ENCODE measurements at regions not wholly inside any gene's neighbourhood (a gene's known extent, or its start where the extent isn't known, plus 50 kb on each side); places are given as distances from the start of the nearest gene placed in this dataset.

DNA sequence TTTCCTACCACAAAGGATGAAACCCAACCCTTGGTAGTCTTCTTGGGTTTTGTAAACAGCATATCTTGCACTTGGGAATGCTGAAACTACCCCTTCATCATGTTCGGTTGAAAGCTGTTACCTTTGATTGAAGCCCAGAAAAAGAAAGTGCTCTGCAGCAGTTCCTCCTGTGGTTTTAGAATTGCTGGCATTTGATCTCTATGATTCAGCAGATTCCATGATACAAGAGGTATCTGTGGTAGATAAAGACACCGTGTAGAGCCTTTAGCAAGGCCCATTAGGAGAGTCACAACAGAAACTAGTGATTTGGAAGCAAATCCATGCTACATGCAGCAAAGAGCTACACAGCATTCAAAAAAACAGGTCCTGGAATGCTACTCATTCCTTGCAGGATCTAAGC lies 557.0 kb downstream of the TLE1 start:
- ChIA-PET POLR2A (no interaction called here), CTCF (no interaction called here)
- DNase-seq (ENCODE audit: low read depth, low spot score), result no peak
- no peak overlapping the region for H3K4me3 ChIP-seq (ENCODE audit: low read depth, low read length)
- TF ChIP-seq, protein P1, sequence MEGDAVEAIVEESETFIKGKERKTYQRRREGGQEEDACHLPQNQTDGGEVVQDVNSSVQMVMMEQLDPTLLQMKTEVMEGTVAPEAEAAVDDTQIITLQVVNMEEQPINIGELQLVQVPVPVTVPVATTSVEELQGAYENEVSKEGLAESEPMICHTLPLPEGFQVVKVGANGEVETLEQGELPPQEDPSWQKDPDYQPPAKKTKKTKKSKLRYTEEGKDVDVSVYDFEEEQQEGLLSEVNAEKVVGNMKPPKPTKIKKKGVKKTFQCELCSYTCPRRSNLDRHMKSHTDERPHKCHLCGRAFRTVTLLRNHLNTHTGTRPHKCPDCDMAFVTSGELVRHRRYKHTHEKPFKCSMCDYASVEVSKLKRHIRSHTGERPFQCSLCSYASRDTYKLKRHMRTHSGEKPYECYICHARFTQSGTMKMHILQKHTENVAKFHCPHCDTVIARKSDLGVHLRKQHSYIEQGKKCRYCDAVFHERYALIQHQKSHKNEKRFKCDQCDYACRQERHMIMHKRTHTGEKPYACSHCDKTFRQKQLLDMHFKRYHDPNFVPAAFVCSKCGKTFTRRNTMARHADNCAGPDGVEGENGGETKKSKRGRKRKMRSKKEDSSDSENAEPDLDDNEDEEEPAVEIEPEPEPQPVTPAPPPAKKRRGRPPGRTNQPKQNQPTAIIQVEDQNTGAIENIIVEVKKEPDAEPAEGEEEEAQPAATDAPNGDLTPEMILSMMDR (IDR thresholded peaks at IDR 0.05; ENCODE audit: insufficient read depth, low read length, missing control alignments), result no peak

DNA sequence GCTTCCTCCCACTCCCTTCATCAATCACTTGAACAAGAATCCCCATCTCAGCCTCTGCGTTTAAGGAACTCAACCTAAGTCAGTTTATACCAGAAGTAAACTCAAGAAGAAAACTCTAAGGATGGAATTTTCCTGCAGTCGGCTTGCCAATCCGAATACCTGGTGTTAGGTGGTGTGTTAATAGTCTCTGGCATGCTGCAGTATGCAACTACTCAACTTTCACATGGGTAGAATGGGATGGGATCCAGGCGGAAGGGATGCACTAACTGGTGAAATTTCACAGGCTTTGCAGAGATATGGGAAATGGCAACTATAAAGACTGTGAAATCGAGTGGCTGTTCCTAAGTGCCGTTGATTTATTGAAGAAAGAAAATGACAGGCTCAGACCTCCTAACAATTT lies 560.6 kb downstream of the TLE1 start:
- POLR2A ChIA-PET, result no interaction called here
- TF ChIP-seq, protein P1 (IDR thresholded peaks at IDR 0.05; ENCODE audit: insufficient read depth, low read length, missing control alignments), result no peak
- CTCF ChIA-PET, result no interaction called here
- no peak overlapping the region for H3K4me3 ChIP-seq (ENCODE audit: low read depth, low read length)
- DNase-seq (ENCODE audit: low read depth, low spot score), result no peak

DNA sequence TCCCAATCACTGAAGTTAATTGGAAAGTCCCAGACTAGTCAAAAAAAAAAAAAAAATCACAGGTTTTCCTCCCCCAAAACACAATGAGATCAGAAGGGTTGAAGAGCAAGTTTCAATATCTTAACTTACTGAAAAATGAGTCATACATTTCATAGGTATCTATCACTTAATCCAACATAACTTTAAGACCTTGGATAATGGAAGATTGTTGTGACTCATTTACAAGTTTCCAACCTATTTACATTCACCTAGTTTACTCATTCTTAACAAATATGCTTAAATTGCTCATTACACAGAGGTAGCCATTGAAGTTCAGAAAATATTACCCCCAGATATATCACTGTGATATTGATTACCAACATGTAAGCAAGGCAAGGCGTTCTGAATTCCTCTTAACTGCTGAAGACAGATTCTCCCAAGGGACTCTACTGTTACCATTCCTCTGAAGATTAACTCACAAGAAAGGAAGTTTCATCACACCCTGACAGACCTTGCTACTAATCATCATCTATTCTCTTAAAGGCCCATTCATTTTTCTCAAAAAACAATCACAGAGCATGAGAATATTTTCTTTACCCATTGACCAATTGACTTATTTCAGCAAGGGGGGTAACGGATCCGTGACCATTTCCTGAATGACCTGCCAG lies 563.8 kb downstream of the TLE1 start:
- no peak for DNase-seq (ENCODE audit: low read depth, low spot score)
- CTCF ChIA-PET, result no interaction called here
- TF ChIP-seq, protein P1 (IDR thresholded peaks at IDR 0.05; ENCODE audit: insufficient read depth, low read length, missing control alignments), result no peak
- POLR2A ChIA-PET, result no interaction called here
- H3K4me3 ChIP-seq (ENCODE audit: low read depth, low read length), result no peak overlapping the region

DNA sequence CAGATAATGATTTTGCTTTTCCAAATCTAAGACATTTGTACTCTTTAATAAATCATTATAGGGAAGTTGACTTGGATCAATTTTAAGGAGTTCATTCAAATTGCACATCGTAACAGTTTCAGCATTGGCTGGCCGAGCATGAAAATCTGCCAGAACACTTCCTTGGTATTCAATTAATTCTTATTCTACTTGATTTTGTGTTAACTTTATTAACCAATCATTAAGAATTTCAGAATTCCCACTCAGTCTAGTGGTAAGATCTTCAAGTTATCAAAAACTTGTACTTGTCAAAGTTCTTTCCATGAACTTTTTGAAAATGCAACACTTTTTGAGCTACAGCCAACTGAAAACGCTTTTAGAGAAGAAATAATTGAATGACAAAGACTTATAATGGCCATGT lies 565.8 kb downstream of the TLE1 start:
- no peak for DNase-seq (ENCODE audit: low read depth, low spot score)
- CTCF ChIA-PET, result no interaction called here
- TF ChIP-seq, protein P1 (IDR thresholded peaks at IDR 0.05; ENCODE audit: insufficient read depth, low read length, missing control alignments), result no peak
- no peak overlapping the region for H3K4me3 ChIP-seq (ENCODE audit: low read depth, low read length)
- POLR2A ChIA-PET, result no interaction called here

DNA sequence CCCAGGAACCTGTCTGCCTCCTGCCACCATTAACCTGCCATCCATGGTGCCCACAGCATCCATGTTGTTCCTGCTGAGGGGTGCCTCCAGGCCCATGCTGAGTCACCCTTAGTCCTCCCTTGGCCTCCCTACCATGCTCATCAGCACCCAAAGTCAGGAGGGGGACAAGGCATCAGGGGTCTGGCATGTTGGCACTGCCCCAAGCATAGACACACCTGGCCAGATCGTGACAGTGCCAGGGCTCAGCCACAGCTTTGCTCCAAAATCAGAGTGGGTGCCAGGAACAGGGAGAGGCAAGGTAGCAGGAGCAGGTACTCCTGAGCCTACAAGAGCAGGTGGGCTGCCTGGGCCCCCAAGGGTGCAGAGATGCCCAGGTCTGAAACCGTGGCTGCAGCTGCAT lies 566.6 kb downstream of the TLE1 start:
- ChIA-PET CTCF (no interaction called here), POLR2A (no interaction called here)
- TF ChIP-seq, protein P1 (IDR thresholded peaks at IDR 0.05; ENCODE audit: insufficient read depth, low read length, missing control alignments), result no peak
- no peak overlapping the region for H3K4me3 ChIP-seq (ENCODE audit: low read depth, low read length)
- DNase-seq (ENCODE audit: low read depth, low spot score), result no peak

DNA sequence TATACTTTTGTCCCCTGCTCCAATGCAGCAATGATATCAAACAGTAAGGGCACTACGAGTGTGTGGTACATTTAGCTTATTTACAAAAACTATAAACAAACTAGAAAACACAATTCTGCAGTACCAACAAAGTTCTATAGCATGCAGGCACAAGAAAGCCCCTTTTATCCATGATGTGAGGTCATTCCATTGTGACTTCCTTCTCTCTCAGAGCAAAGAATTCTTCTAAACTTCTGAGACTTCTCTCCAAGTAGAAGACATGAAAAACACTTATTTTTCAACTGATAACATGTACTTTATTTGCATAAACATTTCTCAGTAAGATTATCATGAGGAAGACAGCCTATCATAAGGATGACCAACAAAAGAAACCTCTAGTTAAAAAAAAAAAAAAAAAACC lies 569.8 kb downstream of the TLE1 start:
- DNase-seq (ENCODE audit: low read depth, low spot score), result no peak
- ChIA-PET POLR2A (no interaction called here), CTCF (no interaction called here)

More for the DNA sequence above, 569.8 kb downstream of the TLE1 start:
- H3K4me3 ChIP-seq (ENCODE audit: low read depth, low read length), result no peak overlapping the region
- TF ChIP-seq, protein P1 (IDR thresholded peaks at IDR 0.05; ENCODE audit: insufficient read depth, low read length, missing control alignments), result no peak
